GM18907 (cell line): ENCODE measurements at regions not wholly inside any gene's neighbourhood (a gene's known extent, or its start where the extent isn't known, plus 50 kb on each side); places are given as distances from the start of the nearest gene placed in this dataset.

Experiments used
- ATAC-seq: cut with Tn5 transposase; IDR thresholded peaks from one replicate; pipeline ENCODE4 v1.9.1; 2021; ENCODE audit warnings: mild to moderate bottlenecking, moderate library complexity; ENCODE audit not compliant: unreplicated experiment

DNA sequence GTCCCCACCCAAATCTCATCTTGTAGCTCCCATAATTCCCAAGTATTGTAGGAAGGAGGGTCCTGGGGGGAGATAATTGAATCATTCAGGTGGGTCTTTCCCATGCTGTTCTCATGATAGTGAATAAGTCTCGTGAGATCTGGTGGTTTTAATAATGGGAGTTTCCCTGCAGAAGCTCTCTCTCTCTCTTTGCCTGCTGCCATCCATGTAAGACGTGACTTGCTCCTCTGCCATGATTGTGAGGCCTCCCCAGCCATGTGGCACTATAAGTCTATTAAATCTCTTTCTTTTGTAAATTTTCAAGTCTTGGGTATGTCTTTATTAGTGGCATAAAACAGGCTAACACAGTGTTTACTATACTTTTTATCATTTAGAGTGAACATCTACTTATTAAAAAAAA, 338.8 kb downstream of the ANKRD7 start:
- ATAC-seq = no peak

- ATAC-seq = no peak
These were observed 348.1 kb downstream of the ANKRD7 start for GRCh38 chr7:118572604-118573003.

DNA sequence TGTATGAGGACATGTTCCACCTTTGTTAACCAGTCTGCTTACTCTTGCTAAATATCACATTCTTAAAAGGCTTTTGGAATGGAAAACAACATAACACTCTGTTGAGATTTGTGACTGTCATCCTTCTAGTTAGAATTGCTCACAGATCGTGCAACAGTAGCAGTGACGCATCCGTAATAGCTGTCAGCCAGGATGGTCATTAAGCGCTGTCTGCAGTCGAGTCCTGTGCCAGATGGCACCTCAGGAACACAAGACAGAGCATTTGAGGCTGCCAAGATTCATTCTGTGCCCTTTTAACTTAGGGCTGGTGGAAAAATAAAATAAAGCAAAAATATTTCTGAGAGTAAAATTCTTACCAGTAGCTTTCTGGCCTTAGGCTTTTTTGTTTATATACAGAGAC, 348.6 kb downstream of the ANKRD7 start:
- no peak for ATAC-seq

GRCh38 chr7:118575393-118575948, 351.0 kb downstream of the ANKRD7 start:
- ATAC-seq = no peak

DNA sequence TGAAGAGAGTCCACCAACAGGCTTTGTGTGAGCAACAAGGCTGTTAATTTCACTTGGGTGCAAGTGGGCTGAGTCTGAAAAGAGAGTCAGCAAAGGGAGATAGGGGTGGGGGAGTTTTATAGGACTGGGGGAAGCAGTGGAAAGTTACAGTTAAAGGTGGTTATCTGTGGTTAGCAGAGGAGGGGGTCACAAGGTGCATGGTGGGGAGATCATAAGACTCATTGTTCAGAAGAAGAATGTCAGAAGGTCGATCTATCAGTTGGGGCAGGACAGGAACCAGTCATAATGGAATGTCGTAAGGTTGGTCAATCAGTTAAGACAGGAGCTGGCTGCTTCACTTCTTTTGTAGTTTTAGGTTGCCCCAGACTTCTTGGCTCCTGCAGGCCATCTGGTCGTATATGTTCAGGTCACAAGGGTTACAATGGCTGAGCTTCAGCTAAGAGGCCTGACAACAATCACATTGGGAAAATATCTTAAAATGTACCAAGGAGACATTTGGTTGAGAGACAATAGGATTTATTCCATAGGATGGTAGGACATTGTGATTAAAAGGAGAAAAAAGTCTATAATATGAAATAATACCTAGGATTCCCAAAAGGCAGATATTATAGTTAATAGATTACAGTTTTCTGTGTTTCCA, 356.4 kb downstream of the ANKRD7 start:
- ATAC-seq = no peak

GRCh38 chr7:118583641-118584040, 359.1 kb downstream of the ANKRD7 start:
- ATAC-seq = no peak

GRCh38 chr7:118586248-118586647, 361.7 kb downstream of the ANKRD7 start:
- ATAC-seq = no peak

DNA sequence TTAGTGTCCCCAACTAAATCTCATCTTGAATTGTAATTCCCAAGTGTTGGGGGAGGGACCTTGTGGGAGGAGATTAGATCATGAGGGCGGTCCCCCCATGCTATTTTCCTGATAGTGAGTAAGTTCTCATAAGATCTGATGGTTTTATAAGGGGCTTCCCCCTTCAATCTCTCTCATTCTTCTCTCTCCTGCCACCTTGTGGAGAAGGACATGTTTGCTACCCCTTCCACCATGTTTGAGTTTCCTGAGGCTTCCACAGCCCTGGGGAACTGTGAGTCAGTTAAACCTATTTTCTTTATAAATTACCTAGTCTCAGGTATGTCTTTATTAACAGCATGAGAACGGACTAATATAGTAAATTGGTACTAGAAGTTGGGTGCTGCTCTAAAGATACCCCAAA, 365.6 kb downstream of the ANKRD7 start:
- ATAC-seq = peak; percentile 90

DNA sequence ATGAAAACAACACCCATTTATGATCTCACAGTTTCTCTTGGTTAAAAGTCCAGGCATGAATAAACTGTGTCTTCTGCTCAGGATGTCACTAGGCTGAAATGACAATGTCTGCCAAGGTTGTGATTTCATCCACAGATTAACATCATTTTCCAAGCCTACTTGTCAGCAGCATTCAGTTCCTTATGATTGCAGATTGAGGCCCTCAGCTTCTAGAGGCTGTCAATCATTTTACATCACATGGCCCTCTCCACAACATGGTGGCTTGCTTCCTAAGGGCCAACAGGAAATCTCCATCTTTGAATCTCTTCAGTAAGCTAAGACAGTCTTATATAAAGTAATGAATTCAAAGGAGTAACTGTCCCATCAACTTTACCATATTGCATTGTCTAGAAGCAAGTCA, 377.6 kb downstream of the ANKRD7 start:
- no peak for ATAC-seq

DNA sequence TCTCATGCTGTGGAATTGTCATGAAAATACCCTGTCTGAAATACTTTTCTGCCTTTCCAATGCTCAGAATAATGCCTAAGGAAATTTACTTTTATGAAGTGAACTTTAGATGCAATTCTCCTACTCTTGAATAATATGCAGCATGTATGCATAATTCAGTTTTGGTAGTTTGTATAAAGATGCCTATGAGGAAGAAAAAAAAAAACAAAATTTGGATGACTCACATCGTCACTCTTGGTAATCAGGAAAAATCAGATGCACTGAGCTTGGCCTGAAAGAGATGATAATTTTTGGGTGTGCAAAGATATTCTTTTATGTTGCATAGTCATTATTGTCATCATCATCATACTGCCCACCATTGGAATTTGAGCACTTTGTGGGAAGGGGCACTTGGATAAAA, 382.1 kb downstream of the ANKRD7 start:
- ATAC-seq = no peak

DNA sequence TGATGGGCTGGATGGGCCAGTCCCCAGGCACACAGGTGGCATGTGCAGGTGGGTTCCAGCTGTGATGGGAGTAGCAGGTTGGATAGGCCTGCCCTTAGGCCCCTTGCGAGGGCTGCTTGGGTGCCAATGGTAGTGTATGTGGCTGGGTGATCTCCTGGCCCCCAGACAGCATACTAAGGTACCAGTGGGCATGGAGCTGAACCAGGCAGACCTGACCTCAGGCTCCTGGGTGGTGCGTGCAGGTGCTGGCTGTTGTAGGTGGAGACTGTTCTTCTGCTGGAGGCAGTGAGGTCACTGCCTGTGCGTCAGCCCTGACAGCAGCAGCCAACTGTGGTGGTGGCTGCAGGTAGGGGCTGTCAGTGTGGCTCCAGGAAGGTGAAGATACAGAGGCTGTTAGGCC, 384.7 kb downstream of the ANKRD7 start:
- no peak for ATAC-seq

DNA sequence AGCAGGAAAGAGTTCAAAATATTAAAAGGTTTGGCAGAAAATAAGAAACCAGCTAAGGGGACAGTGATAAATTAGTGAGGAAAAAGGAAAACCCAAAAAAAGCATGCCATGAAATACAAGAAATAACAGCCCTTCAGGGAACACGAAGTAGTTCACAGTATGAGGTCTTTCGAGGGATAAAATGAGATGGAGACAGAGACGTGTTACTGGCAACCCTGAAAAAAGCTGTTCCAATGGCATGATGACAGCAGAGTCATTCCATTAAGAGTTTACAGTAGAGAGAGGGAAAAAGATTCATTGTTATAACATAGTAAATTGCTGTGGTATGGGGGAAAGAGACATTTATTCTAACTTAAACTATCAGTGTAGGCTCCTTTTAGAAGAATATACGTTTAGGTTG, 391.2 kb downstream of the ANKRD7 start:
- no peak for ATAC-seq

DNA sequence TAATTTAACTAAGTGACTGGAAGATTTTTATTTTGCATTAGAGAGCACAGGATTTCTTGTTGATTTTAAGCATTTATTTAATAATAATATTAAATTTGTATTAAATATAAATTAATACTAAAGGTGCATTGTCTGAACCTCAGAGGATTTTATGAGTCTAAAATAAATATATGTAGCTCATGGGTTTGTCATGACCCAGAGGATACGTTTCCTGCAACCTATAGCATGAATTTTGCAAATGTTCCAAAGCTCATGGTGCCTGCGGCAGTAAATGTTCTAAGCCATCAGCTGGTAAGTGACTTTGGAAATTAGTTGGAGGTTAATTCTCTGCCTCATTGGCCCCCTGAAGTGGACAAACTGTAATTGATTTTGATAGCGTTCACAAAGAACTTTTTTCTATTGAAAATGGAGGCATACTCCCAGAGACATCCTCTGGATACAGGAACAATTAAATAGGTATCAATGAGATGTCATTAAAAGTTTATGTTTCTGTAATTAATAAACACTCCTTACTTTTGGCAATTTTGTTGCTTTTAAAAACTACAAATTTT, 397.4 kb downstream of the ANKRD7 start:
- ATAC-seq = no peak

DNA sequence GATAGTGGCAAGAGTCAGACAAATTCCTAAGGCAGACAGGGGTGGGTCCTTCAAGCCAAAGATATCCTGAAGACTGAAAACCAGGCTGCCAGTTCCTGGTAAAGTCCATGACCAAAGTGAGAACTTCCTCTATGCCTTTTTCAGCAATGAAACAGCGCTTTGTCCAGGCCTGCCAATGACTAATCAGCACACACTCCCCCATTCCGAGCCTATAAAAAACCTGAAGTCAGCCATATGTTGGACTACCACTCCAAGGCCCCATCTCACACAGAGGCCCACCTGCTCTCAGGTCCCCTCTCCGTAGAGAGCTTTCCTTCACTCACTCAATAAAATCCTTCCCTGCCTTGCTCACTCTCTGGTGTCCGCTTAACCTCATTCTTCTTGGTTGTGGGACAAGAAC, 402.2 kb downstream of the ANKRD7 start:
- ATAC-seq = no peak

DNA sequence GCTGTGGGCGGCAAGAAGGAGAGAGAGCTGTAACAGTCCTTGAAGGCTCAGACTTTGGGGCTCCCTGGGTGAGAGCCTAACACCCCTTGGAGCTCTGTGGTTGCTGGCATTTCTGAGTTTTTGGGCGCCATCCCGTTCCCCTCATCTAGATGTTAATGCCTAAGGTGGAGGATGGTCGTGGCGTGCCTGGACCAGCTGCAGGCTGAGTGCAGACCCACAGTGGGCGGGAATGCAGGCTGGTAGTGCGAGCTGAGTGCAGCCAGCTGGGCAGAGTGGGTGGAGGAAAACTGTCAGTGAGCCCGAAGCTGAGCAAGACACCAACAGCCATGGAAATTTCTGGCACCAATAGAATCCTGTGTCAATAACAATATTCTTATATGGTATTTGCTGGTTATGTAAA, 403.0 kb downstream of the ANKRD7 start:
- no peak for ATAC-seq

DNA sequence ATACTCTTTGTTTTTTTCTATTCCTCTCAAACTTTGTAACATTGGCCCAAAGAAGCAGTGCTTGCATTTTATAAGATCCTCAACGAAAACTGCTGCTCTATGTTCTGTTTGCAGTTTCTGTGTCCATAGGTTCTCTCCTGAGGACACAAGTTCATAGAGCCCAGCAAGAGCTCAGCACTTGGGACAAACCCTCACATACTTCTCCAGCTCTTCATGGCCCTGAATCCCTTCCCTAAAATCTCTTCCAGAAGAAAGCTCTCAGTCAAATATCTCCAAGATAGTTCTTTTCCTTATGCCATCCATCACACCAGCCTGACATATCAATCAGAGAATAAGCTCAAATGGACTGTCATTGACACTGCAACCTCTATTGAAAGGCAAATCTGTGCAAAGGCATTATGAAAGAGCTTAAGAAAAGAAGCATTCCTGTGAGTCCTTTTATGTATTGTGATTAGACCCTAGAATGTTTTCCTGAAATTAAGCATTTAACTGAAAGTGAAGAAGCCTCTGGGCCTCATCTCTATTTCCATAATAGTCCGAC, 405.5 kb downstream of the ANKRD7 start:
- no peak for ATAC-seq

DNA sequence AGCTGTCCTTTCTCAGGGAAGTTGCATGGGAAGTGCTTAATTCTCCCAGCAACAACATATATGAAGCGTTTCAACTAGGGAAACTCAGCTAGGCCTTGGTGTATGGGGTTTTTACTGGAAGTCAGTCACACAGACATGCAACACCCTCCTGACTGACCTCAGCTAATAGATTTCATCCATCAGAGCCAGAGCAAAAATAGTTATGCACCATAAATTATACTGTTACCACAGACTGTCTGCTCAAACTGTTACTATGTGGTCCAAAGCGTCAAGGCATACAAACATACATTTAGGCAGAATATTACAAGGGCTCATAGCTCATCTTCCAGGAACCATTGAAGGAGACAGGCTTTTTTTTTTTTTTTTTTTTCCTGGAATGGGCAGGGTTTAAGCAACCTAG, 417.9 kb downstream of the ANKRD7 start:
- no peak for ATAC-seq

DNA sequence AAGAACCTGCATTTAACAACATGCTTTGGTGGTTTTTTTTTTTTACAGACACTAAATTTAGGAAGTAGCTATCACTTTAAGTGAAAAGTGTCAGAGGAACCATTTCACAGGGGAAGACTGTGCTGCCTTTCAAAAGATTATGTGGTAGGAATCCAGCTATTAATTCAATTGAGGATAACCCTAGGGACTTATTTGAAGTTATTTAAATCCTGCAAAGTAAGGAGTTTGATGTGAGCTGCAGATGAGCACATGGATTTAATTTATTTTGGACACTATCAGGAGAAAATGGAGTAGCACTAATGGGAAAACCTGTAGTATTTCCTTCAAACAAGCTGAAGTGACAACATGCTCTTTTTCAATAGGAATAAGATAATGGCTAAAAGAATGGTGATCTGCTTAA, 419.8 kb downstream of the ANKRD7 start:
- ATAC-seq = no peak

GRCh38 chr7:118648002-118648401, 423.5 kb downstream of the ANKRD7 start:
- no peak for ATAC-seq

- ATAC-seq = peak; percentile 73
These were observed 433.0 kb downstream of the ANKRD7 start for GRCh38 chr7:118657391-118658005.

DNA sequence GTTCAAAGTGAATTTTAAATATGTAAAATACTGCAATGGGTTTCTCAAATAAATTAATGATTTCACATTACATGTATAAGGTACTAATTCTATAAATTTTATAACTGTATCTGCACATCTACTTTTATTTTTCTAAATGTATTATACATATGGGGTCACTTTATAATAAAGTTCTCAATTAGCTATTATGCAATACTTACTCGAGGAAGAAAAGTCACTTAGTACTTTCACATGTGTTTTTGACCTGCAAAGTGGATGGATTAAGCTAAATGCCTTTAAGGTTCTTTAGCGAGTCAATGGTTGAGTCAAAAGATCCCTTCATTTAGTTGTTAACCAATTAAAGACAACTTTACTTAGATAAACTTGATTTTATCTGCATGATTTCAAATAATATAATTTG, 437.8 kb downstream of the ANKRD7 start:
- no peak for ATAC-seq

DNA sequence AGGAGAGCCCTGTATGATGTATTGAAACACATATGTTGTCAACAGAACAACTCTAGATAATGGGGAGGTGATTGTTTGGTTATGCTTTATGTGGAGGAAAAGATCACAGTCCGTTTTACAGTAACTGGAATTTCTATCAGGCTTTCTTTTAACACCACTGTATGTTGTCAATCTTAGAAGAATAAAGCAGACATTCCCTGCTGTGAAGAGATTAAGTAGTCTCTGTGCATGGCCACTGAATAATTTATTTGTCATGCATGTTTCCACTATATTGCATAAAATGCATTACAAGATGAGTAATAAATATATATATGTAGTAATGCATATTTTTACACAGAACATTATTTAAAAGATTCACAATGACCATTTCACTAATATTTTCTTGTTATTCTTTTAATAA, 440.0 kb downstream of the ANKRD7 start:
- no peak for ATAC-seq
